ENCODE measurements at regions not wholly inside any gene's neighbourhood (a gene's known extent, or its start where the extent isn't known, plus 50 kb on each side); places are given as distances from the start of the nearest gene placed in this dataset.
"Not testable (repeated sequence)": the region's sequence is repeated elsewhere in the genome, so short reads cannot be mapped to it uniquely, and the experiment has no call there.

- DNase-seq (ENCODE audit: low spot score): no peak
Measured at GRCh38 chr9:30140407-30140806, 2244.0 kb upstream of the ACO1 start.

GRCh38 chr9:30160570-30160969, 2223.9 kb upstream of the ACO1 start:
- DNase-seq (ENCODE audit: low spot score): no peak

GRCh38 chr9:30172206-30172605, 2212.2 kb upstream of the ACO1 start:
- no peak for DNase-seq (ENCODE audit: low spot score)

GRCh38 chr9:30178610-30179009, 2205.8 kb upstream of the ACO1 start:
- no peak for DNase-seq (ENCODE audit: low spot score)

GRCh38 chr9:30193421-30193820, 2191.0 kb upstream of the ACO1 start:
- DNase-seq (ENCODE audit: low spot score): no peak

- DNase-seq (ENCODE audit: low spot score): no peak
Measured at GRCh38 chr9:30196941-30197340, 2187.5 kb upstream of the ACO1 start.

- no peak for DNase-seq (ENCODE audit: low spot score)
Measured at GRCh38 chr9:30197453-30197852, 2187.0 kb upstream of the ACO1 start.

- DNase-seq (ENCODE audit: low spot score): no peak
Measured at GRCh38 chr9:30197954-30198353, 2186.5 kb upstream of the ACO1 start.

- DNase-seq (ENCODE audit: low spot score): no peak
Measured at GRCh38 chr9:30198463-30199309, 2185.8 kb upstream of the ACO1 start.

- DNase-seq (ENCODE audit: low spot score): no peak
Measured at GRCh38 chr9:30201024-30201423, 2183.4 kb upstream of the ACO1 start.

GRCh38 chr9:30235068-30235467, 2149.4 kb upstream of the ACO1 start:
- DNase-seq (ENCODE audit: low spot score): no peak

- DNase-seq (ENCODE audit: low spot score): no peak
Measured at GRCh38 chr9:30235564-30235963, 2148.9 kb upstream of the ACO1 start.

- no peak for DNase-seq (ENCODE audit: low spot score)
Measured at GRCh38 chr9:30239878-30240277, 2144.6 kb upstream of the ACO1 start.

GRCh38 chr9:30243467-30243866, 2141.0 kb upstream of the ACO1 start:
- no peak for DNase-seq (ENCODE audit: low spot score)

- DNase-seq (ENCODE audit: low spot score): no peak
Measured at GRCh38 chr9:30244877-30245276, 2139.6 kb upstream of the ACO1 start.

- no peak for DNase-seq (ENCODE audit: low spot score)
Measured at GRCh38 chr9:30250872-30251271, 2133.6 kb upstream of the ACO1 start.

GRCh38 chr9:30258094-30258493, 2126.3 kb upstream of the ACO1 start:
- DNase-seq (ENCODE audit: low spot score): no peak

- no peak for DNase-seq (ENCODE audit: low spot score)
Measured at GRCh38 chr9:30280229-30280900, 2104.1 kb upstream of the ACO1 start.

- DNase-seq (ENCODE audit: low spot score): no peak
Measured at GRCh38 chr9:30289435-30289834, 2095.0 kb upstream of the ACO1 start.

GRCh38 chr9:30292026-30292425, 2092.4 kb upstream of the ACO1 start:
- not testable (repeated sequence) for DNase-seq (ENCODE audit: low spot score)

- no peak for DNase-seq (ENCODE audit: low spot score)
Measured at GRCh38 chr9:30293231-30293630, 2091.2 kb upstream of the ACO1 start.

- no peak for DNase-seq (ENCODE audit: low spot score)
Measured at GRCh38 chr9:30299126-30299780, 2085.2 kb upstream of the ACO1 start.

Data from LoVo (cell line).